ENCODE measurements at regions not wholly inside any gene's neighbourhood (a gene's known extent, or its start where the extent isn't known, plus 50 kb on each side); places are given as distances from the start of the nearest gene placed in this dataset.

DNA sequence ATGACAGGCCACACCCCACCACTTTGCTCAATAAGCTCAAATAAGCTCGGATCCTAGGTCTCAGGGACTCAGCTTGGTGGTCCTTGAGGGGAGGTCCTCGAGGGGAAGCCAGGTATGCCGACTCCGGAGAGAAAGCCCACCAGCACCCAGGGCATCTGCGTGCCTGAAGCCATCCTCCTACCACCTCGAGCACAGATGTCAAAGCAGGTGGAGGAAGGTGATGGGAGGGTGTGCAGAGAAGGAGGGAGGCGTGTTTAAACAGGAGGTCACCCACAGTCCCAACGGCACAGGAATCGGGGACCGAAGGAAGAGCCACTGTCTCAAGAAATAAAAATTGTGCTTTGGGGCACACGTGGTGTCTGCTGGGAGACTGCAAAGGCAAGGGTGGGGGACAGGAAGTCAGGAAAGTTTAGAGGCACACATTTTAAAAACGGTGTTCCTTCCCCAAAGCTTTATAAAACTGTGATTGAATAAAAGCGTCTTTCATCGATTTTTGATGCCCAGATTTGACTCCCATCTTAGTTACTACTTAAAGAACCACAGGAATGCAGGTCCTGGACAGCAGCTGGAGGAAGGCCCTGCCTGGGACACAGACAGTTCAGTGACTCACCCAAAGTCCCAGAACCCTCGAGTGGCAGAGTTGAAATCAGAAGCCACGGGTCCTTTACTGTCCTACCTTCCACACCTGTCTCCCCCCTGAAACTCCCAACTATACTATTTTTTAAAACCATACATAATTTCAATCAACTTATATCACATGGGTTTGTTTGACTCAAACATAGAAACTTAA lies 221.0 kb upstream of the PDE10A start:
- DNase-seq: no peak

DNA sequence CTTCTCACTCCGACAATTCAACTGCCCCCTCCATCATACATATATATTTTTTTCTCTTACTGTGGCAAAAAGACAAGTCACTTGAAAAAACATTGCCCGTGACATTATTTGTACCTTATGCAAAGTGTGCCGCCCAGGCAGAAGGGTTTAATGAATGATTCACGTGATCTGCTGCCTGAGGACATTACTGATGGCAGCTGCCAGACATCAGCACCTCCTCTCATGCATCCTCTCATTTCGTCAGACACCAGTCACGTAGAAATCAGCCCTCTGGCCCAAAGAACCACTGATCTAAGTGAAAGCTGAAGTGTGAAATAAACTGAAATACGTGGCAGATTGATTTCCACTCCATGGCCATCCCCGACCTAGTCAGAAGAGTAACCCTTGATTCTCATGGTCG lies 218.8 kb upstream of the PDE10A start:
- no peak for DNase-seq

DNA sequence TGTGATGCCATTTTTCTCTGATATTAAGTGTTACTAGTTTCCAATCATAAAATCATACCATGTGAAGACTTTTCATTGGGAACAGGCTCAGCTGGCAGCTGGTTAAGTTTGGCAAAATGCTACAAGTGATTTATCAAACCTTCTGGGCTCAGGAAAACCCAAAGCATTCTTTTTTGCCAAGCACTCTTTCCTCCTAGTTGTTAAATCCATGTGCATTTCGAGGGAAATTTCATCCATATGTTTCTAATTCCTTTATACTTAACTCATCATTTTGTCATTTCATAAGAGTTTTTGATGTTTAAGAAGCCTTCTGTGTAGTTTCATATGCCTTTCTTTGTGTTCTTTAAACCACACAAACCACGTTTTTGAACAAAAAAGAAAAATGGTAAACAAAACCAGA lies 217.6 kb upstream of the PDE10A start:
- no peak for DNase-seq

DNA sequence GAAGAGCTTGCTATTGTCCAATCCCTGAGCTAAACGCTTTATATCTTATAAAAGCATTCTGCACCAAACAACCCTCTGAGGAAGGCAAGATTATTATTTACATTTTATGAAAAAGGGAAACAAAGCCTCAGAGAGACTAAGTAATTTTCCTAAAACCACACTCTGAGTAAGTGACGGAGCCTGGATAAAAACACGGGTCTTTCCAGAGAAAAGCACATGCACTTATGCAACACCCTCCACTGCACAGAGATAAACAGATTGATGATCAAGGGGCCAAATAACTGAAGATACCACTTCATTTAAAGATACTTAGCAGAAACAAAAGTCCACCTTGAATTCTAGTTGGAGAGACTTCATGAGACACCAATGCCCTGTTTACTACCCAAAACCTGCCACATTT lies 214.7 kb upstream of the PDE10A start:
- DNase-seq: no peak

DNA sequence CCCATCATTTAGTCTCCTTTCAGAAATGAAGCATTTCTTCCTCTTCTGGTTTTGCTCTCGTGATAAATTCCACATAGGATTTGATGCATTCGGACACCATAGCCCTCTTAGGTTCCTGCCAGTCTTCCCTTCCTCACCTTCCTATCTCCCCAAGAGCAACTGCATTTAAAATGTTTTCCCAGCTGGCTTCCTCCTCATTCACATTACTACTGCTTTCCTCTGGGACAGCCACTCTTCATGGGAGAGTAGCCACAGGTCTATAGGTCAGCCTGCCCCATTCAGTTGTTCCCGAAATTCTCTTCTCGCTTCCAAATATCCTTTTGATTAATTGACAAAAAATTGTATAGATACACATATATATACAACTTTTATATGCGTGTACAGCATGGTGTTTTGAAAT lies 214.2 kb upstream of the PDE10A start:
- DNase-seq: no peak

DNA sequence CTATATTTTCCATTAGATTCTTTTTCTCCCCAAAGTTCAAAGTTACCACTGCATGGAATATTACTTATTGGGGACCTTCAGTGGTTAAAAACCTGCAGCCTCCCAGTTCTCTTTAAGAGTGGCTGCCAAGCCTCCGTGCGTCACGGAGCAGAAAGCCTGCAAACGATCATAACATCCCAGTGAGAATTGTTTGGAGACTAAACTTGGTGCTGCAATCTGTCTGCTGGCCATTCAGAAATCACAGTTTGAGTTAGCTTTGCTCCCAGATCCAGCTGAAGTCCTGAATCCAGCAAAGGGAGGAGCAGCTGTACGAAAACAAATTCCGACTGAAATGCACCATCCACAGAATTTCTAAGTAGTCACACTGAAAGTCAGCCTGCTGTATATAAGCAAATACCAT lies 213.5 kb upstream of the PDE10A start:
- DNase-seq: peak in 2 of 56 donors; percentile 19 to 22

DNA sequence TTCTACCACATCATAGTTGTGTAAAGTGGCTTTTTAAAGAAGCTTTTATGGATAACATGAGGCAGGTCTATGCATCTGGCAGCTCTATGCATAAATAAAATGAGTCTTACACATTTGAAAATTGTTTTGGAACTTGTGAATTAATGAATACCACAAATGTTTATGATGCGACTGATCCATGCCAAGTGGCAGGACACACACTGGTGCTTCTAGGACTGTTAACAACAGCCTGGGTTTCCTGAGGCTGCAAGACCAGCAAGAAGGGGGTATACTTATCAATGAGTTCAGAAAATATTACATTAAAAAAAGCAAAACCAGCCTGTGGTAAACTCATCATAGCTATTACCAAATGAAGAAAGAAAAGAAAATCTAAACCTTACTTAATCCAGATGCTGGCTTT lies 212.9 kb upstream of the PDE10A start:
- no peak for DNase-seq

DNA sequence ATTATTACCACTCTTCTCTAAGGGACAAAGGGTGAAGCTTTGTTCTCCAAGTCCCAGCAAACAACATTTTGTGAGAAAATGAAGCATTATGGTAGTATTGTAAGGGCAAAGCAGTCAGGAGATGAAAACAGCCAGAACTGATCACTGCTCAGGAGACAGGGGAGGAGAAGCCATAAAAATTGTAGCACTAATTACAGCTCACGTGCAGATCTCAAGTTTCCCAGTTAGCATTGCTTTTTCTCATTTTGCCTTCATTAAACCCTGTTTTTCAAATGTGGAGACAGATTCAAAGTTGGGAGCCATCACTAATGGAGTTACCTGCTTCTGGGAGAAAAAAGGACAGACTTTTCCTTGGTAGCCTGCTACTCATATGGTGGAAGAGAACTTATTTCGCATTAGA lies 210.9 kb upstream of the PDE10A start:
- no peak for DNase-seq

DNA sequence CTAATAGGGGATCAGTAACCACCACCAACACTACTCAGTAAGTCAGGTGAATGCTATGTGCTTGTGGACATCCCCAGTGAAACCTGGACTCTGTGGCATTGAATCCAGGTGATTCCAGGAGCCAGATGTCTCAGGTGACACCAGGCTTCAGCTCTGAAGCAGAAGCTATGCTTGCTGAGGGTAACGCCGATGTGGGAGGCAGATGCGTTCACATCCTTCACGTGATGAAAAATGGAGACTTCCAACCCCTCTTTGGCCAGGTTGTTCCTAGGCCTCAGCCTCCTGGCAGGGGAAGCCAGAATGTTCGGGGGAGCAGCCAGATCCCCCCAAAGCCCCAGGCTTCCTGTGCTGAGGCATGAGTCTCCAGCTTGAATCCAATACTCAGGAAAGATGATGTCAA lies 209.8 kb upstream of the PDE10A start:
- DNase-seq: no peak

DNA sequence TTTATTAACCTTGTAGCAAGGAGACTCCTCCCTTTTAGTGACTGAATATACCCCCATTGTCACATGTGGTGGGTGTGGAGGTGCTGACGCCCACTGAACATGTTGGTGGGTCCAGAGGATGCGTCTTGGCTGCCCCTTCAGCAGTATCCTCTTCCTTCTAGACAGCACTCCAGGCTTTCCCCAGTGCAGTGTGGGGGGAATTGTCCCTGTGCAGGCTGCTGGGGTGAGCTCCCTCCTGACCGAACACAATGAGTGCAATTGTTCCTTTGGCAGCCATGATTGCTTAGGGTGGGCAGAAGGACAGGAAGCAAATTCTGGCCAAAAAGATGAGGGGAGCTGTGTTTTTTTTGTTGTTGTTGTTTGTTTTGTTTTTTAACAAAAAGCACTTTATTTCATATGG lies 209.3 kb upstream of the PDE10A start:
- DNase-seq: peak in 6 of 56 donors; percentile 3 to 40 (median 12)

DNA sequence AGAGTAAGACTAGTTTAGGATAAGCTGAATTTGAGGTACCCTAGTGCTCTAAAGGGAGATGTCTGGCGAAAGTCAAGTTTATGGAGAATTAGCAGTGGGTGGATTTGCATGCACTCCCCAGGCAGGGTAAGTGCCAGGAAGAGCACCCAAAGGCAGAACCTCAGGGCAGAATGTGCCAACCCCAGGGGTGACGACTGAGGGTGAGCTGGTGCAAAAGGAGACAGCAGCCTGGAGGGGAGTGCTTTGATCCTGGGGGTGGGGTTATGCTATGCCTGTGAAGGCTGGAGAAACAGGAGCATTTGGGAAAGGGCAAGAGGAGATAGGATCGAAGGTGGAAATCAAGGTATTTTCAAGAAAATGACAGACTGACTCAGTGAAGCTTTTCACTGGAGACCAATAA lies 208.5 kb upstream of the PDE10A start:
- no peak for DNase-seq

DNA sequence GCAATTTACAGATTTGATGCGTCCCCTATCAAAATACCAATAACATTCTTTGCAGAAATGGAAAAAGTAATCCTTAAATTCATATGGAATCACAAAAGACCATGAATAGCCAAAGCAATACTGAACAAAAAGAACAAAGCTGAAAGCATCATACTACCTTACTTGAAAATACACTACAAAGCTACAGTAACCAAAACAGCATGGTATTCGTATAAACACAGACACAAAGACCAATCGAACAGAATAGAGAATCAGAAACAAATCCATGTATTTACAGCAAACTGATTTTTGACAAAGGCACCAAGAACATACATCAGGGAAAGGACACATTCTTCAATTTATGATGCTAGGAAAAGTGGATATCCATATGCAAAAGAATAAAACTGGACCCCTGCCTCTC lies 206.5 kb upstream of the PDE10A start:
- no peak for DNase-seq

DNA sequence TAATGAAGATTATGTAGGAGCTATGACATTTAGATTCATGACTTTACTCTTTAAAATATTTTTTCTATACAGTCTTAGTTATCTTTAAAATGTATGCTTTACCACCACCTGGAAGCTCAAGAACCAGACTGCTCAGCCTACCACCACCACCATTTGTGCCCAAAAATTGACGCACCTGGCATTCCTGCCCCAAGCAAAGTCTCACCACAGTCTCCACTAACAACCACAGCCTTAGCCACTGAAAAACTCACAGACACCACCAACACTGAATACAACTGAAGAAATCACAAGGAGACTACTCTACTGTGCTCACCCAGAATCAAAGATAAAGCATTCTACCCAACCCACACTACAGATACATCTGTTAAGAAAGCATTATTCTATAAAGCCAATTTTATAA lies 201.9 kb upstream of the PDE10A start:
- no peak for DNase-seq

DNA sequence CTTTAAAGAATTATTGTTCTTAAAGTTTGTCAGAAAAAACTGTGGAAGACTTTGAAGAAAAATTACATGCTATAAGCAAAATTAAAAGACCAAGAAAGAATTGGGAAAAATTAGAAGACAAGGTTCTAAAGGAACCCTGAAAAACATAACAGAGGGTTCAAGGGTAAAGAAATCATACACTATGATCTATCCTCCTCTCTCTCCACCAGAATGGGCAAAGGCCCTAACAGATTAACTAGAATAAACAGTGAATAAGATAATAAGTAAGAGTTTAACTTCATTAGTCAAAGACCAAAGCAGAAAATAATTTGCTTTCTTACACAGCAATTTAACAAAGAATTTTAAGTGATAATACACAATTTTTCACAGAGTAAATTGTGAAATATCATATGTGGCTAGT lies 201.2 kb upstream of the PDE10A start:
- no peak for DNase-seq

DNA sequence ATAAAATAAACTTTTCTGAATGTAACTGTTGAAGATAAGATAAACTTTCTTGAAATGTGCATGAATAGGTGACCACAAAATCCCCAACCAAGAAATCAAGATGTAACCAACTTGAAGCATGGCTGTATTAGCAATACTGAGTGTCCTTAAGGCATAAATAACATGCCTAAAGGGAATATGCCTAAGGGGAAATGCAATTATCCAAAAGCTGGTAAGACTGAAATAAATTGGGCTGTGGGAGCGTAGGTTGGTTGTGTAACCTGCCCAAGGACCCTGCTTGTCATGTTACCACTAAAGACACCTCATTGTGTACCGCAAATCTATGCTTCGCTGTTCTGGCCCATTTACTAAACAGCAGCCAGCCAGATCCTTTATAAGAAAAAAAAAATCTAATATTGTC lies 200.8 kb upstream of the PDE10A start:
- no peak for DNase-seq

DNA sequence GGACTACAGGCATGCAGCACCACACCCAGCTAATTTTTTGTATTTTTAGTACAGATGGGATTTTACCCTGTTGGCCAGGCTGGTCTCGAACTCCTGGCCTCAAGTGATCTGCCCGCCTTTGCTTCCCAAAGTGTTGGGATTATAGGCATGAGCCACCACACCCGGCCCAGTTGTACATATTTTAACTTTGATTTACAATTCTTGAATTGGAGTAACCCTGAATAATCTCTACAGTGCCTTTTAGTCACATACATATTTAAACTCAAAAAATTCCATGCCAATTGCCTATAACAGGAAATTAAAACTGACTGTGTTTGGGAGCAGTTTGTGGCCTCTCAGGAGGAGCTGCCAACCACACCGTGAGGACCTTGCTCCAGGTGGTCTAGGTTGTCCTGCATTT lies 199.8 kb upstream of the PDE10A start:
- DNase-seq: no peak

DNA sequence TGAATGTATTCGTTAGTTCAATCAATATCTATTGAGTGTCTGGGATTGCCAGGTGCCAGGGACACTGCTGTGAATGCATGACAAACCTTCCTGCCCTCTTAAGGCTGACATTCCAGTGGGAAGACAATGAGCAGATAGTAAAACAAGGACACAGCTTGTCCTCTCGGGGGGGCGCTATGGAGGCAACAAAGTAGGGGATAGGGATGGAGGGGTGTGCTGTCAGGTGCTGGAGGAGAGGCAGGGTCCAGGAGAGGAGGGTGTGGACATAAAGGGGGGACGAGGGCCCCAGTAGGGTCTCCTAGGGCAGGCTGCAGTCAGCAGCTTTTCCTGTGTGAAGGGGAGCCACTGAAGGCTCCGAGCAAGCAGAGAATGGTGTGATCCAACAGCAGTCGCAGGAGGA lies 198.2 kb upstream of the PDE10A start:
- no peak for DNase-seq

DNA sequence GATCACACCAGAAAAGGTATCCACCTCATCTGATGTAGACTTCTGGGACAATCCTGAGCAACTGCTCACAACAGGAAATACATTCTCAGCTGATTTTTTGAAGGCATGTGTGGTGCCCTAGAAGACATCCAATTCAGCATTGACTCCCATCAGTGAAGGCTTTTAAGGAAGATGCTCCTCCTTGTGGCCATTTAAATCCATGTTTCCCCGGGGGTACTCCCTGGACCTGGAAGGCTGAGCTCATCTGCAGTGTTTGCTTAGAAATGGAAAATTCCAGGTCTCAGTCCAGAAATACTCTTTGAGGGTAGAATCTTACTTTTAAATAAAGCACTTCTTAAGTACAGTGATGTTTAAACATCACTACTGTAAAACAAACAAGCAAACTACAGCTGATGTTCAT lies 195.5 kb upstream of the PDE10A start:
- DNase-seq: no peak

DNA sequence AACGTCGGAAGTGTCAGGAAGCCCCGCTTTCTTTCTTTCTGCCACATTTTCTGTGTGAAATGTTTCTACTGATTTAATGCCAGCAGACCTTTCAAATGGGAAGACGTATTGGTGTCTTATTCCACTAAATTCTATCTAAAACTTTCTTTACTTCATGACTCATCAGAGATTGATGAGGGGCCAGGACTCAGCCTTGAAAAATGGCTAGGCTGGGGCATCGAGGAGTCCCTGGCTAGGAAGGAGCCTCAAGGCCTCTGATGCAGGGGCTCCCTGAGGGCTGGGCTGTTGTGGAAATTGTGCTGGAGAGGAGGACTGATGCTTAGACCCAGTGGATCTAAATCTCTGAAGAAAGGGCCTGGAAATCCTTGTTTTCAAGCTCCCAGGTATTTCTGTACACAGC lies 192.8 kb upstream of the PDE10A start:
- no peak for DNase-seq

DNA sequence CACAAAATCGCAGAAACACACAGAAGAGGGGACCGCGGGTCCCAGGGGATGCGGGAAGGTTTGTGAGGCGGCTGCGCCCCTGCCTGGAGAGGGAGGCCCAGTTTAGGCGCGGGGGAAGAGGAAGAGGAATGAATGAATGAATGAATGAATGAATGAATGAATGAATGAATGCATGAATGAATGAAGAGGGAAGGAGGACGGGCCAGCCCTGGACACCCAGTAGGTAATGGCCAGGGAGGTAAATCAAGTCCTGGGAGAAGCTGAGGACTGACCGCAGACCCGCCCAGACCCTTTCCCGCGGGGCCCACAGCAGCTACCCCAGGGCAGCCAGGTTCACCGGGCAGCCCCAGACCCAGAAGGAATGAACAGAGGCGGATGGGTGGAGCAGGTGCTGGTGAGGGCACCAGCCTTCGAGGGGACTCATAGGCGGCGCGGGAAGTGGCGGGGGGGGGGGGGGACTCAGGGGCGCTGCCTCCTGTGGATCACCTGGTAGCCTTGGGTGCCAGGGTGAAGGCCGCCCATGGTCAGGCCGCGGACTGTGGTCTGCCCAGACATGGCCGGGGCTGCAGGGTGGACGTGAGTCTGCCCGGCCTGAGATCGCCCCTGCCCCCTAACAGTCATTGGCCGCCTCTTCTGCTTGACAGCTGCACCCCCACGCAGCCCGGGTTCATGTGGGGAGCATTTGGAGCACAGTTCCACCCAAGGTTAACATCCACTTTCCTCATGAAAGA lies 192.0 kb upstream of the PDE10A start:
- DNase-seq: no peak

DNA sequence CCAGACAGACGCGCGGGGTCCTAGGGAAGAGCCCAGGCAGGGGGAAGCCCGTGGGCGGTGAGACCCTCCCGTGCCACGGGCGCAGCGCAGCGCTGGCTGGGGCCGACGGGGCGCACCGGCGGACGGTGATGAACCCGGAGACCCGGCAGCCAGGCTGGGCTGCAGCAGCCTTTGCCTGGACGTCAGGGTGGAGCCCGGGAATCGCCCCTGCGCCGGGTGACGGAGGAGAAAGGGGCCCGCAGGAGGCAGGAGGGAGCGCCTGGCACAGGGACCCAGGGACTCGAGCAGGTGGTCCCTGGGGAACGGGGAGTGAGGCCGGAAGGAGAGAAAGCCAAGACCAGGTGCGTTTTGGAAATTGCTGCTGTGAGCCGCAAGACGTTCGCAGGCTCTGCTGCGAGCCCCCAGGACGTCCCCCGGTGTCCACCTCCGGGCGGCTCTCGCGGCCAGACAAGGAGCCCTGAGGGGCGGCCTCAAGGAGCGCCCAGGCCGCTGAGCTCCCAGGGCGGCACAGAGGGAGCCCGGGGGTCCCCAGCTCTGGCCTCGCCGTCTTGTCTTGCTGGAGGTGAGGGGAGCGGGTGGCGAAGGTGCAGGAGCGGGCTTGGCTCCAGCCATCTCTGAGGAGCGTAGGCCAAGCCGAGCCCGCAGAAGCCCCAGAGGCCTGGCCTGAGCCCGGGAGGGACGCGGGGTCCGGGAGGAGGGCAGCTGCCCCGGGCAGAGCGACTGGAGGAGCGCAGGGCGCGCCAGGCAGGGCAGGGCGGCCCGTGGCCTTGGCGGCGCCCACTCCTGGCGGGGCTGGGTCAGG lies 191.2 kb upstream of the PDE10A start:
- DNase-seq: no peak

DNA sequence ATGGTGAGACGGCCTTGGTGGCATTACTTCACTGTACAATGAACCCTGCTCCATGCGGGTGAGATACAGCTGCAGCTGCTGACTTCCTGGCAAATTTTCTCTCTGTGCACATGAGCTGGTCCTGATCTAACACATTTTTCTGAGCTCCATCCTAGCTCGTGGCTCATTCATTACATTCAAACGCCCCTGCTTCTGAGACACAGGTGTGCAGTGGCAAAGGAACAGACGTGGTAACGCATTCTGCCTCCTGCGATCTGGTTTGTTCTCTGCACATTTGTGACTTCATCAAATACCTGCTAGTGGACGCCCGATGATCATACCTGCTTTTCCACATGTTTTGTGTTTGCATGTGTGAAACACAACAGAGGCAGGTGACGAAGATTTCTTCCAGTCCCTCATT lies 189.6 kb upstream of the PDE10A start:
- DNase-seq: no peak
